Vagina (tissue), 2 donors: ENCODE measurements at regions not wholly inside any gene's neighbourhood (a gene's known extent, or its start where the extent isn't known, plus 50 kb on each side); places are given as distances from the start of the nearest gene placed in this dataset.

Source experiments
- POLR2A ChIP-seq, 2 donors: fragments of 450-650 bp; IDR thresholded peaks; one replicate each; pipeline ENCODE4 v1.6.1; 2017; ENCODE audit warnings: antibody characterized with exemption in 2 of 2, mild to moderate bottlenecking in 2 of 2, moderate library complexity in 2 of 2
- POLR2AphosphoS5 ChIP-seq, 2 donors: sonication (generic); formaldehyde crosslinking; IDR thresholded peaks; one replicate each; pipeline ENCODE4 v1.9.0; 2017; ENCODE audit warnings: antibody characterized with exemption in 2 of 2, mild to moderate bottlenecking in 2 of 2, low read depth in 1 of 2; ENCODE audit not compliant: insufficient read depth in 1 of 2
- TF ChIP-seq, protein P1 (sequence below), 3 experiments: fragments of 450-650 bp in 2 of 3; fragments of 200-600 bp in 1 of 3; sonication (generic) in 1 of 3; IDR thresholded peaks; one replicate each; pipeline ENCODE4 v1.5.1; 2017 to 2019; ENCODE audit warnings: antibody characterized with exemption in 3 of 3, mild to moderate bottlenecking in 2 of 3, moderate library complexity in 2 of 3

DNA sequence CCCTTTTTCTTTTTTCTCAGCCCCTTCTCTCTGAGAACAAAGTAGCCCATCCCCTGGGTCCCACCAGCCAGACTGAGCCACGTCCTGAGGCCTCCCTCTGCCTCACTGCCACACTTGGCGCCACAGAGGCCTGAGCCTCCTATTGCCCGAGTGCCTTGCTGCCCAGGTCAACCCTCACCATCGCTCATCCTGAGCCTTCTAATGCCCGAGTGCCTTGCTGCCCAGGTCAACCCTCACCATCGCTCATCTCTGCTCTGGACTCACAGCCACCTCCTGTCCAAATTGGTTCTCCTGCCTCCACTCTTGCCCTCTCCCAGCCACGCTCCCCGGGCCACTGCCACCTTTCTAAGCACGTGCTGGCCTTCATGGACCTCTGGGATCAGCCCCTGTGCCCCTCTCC is 53.2 kb upstream of the SMNDC1 start:
- no peak for TF ChIP-seq POLR2A (IDR thresholded peaks at IDR 0.05)
- TF ChIP-seq, protein P1, sequence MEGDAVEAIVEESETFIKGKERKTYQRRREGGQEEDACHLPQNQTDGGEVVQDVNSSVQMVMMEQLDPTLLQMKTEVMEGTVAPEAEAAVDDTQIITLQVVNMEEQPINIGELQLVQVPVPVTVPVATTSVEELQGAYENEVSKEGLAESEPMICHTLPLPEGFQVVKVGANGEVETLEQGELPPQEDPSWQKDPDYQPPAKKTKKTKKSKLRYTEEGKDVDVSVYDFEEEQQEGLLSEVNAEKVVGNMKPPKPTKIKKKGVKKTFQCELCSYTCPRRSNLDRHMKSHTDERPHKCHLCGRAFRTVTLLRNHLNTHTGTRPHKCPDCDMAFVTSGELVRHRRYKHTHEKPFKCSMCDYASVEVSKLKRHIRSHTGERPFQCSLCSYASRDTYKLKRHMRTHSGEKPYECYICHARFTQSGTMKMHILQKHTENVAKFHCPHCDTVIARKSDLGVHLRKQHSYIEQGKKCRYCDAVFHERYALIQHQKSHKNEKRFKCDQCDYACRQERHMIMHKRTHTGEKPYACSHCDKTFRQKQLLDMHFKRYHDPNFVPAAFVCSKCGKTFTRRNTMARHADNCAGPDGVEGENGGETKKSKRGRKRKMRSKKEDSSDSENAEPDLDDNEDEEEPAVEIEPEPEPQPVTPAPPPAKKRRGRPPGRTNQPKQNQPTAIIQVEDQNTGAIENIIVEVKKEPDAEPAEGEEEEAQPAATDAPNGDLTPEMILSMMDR (IDR thresholded peaks at IDR 0.05) = no peak
- no peak for TF ChIP-seq POLR2AphosphoS5 (IDR thresholded peaks at IDR 0.05; ENCODE audit: insufficient read depth in 1 of 2, low read depth in 1 of 2)
